ENCODE measurements at regions not wholly inside any gene's neighbourhood (a gene's known extent, or its start where the extent isn't known, plus 50 kb on each side); places are given as distances from the start of the nearest gene placed in this dataset.

GRCh38 chrX:45258731-45259402 is 58.2 kb upstream of the DIPK2B start:
- Histone ChIP-seq H3K4me1 (no peaks in the 10 kb centered on the region), H3K27me3 (no peaks in the 10 kb centered on the region), H3K27ac (no peak overlapping the region), H3K9me3 (no peaks in the 10 kb centered on the region), H3K36me3 (no peaks in the 10 kb centered on the region), H3K4me3 (no peak overlapping the region)
- TF ChIP-seq POLR2A (IDR thresholded peaks at IDR 0.05) (no peak), EP300 (IDR thresholded peaks at IDR 0.05) (no peak), POLR2AphosphoS5 (IDR thresholded peaks at IDR 0.05) (no peak), CTCF (IDR thresholded peaks at IDR 0.05) (no peak)
- 70 to 85% methylated on average over 5 of the region's 6 CpGs for WGBS, 2 donors (ENCODE audit: low coverage in 1 of 2)
- ATAC-seq = no peak

Small RNAs in the stretch of these regions (small RNA-seq; reads per million reads assigned to genes)
- gene MIR221 (50.1 to 202 (median 159) reads per million in 4 donors), gene MIR222 (220 to 1,216 (median 685) reads per million in 4 donors), gene RF00017 (0 reads per million in 4 donors), gene RF00591 (0 reads per million in 4 donors)
